OCI-LY7 (cell line): ENCODE measurements at regions not wholly inside any gene's neighbourhood (a gene's known extent, or its start where the extent isn't known, plus 50 kb on each side); places are given as distances from the start of the nearest gene placed in this dataset.

ENCODE experiments used
- EZH2phosphoT487 ChIP-seq: fragments of 200-600 bp; sonication (generic); IDR thresholded peaks from 2 replicates; pipeline ENCODE4 v1.6.1; 2018; ENCODE audit warnings: low read depth, borderline replicate concordance, mild to moderate bottlenecking, mixed run types, antibody characterized with exemption, low read length, moderate library complexity, mixed read lengths
- TF ChIP-seq, protein P1 (sequence below): fragments of 200-600 bp; sonication (generic); conservative IDR thresholded peaks from 2 replicates; pipeline ENCODE4 v1.5.1; 2014; ENCODE audit warnings: mild to moderate bottlenecking, antibody characterized with exemption, low read length, moderate library complexity, mixed read lengths

DNA sequence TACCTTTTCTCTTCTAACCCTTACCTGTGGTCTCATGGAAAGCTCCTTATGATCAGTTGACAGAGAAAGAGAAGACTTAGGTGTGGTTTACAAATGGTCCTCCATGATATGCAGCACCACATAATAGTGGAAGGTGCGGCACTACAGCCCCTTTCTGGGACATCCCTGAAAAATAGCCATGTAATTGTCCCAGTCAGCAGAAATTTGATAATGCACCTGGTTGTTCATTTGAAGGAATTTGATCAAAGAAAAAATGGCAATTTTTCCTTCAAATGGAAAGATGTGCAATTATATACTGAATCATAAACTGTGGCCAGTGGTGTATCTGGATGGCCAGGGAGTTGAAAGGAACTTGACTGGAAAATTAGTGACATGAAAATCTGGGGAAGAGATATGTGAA, 293.6 kb upstream of the PCDH20 start:
- TF ChIP-seq, protein P1, sequence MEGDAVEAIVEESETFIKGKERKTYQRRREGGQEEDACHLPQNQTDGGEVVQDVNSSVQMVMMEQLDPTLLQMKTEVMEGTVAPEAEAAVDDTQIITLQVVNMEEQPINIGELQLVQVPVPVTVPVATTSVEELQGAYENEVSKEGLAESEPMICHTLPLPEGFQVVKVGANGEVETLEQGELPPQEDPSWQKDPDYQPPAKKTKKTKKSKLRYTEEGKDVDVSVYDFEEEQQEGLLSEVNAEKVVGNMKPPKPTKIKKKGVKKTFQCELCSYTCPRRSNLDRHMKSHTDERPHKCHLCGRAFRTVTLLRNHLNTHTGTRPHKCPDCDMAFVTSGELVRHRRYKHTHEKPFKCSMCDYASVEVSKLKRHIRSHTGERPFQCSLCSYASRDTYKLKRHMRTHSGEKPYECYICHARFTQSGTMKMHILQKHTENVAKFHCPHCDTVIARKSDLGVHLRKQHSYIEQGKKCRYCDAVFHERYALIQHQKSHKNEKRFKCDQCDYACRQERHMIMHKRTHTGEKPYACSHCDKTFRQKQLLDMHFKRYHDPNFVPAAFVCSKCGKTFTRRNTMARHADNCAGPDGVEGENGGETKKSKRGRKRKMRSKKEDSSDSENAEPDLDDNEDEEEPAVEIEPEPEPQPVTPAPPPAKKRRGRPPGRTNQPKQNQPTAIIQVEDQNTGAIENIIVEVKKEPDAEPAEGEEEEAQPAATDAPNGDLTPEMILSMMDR, result no peak
- TF ChIP-seq EZH2phosphoT487, result no peak
